IMR-90 (cell line): ENCODE measurements at regions not wholly inside any gene's neighbourhood (a gene's known extent, or its start where the extent isn't known, plus 50 kb on each side); places are given as distances from the start of the nearest gene placed in this dataset.
"Not testable (repeated sequence)": the region's sequence is repeated elsewhere in the genome, so short reads cannot be mapped to it uniquely, and the experiment has no call there.

Experiments used
- ATAC-seq: fragments of 200-7000 bp; cut with Tn5 transposase; 2 replicates; pipeline ENCODE4 v1.9.1; 2020; ENCODE audit warnings: low read depth, mild to moderate bottlenecking, moderate library complexity
- BruUV-seq: library from RNA; stranded (reverse); fragments of 400-500 nt; replicated peaks from 2 replicates; lab custom pipeline; 2021; lab: Mats Ljungman, UMichigan
- CTCF ChIA-PET: fragments of 300-600 bp; formaldehyde crosslinking; extraction: SDS; loops from one replicate; lab custom pipeline; 2021; ENCODE audit warnings: antibody characterized with exemption; lab: Yijun Ruan, JAX
- POLR2A ChIA-PET: fragments of 300-600 bp; sonication (Branson Sonifier 250); formaldehyde crosslinking; loops from one replicate; lab custom pipeline; 2022; ENCODE audit warnings: antibody characterized with exemption; ENCODE audit not compliant: unreplicated experiment; lab: Charles Lee
- DNase-seq: peaks from one replicate; pipeline ENCODE4 v3.0.0; 2013
- H2AFZ ChIP-seq: replicated peaks from 2 replicates; pipeline ENCODE3; 2013; ENCODE audit warnings: low read length, mild to moderate bottlenecking; ENCODE audit not compliant: poor library complexity
- H2AK5ac ChIP-seq: 2 replicates; pipeline ENCODE4 v1.6.1; 2013; ENCODE audit warnings: low read depth, low read length, inconsistent platforms
- H2AK9ac ChIP-seq: replicated peaks from 2 replicates; pipeline ENCODE3; 2013; ENCODE audit warnings: mild to moderate bottlenecking, low read depth, low read length, moderate library complexity; ENCODE audit not compliant: poor library complexity
- H2BK120ac ChIP-seq: 2 replicates; pipeline ENCODE4 v1.6.1; 2013; ENCODE audit warnings: low read depth, low read length, inconsistent platforms
- H2BK15ac ChIP-seq: 3 replicates; pipeline ENCODE4 v1.6.1; 2013; ENCODE audit warnings: low read depth, low read length, inconsistent platforms
- H2BK20ac ChIP-seq: 2 replicates; pipeline ENCODE4 v1.6.1; 2013; ENCODE audit warnings: low read depth, mild to moderate bottlenecking, inconsistent platforms, low read length, moderate library complexity
- H2BK5ac ChIP-seq: 2 replicates; pipeline ENCODE4 v1.6.1; 2013; ENCODE audit warnings: mild to moderate bottlenecking, low read depth, low read length, inconsistent platforms; ENCODE audit not compliant: poor library complexity, severe bottlenecking
- H3K14ac ChIP-seq: replicated peaks from 2 replicates; pipeline ENCODE4 v1.6.1; 2013; ENCODE audit warnings: low read depth, low read length, inconsistent platforms
- H3K18ac ChIP-seq: 2 replicates; pipeline ENCODE4 v1.6.1; 2013; ENCODE audit warnings: low read depth, low read length, control low read depth
- H3K23ac ChIP-seq: 2 replicates; pipeline ENCODE4 v1.6.1; 2013; ENCODE audit warnings: low read depth, low read length, inconsistent platforms
- H3K27ac ChIP-seq: 2 replicates; pipeline ENCODE4 v1.5.1; 2013; ENCODE audit warnings: mild to moderate bottlenecking, control low read depth, low read length; ENCODE audit not compliant: insufficient read depth
- H3K27me3 ChIP-seq: 2 replicates; pipeline ENCODE4 v1.6.1; 2013; ENCODE audit warnings: low read length; ENCODE audit not compliant: control insufficient read depth, insufficient read depth
- H3K36me3 ChIP-seq: 2 replicates; pipeline ENCODE4 v1.6.1; 2013; ENCODE audit warnings: low read length, mixed read lengths; ENCODE audit not compliant: control insufficient read depth, insufficient read depth
- H3K4ac ChIP-seq: 2 replicates; pipeline ENCODE4 v1.6.1; 2013; ENCODE audit warnings: low read depth, low read length, inconsistent platforms
- H3K4me1 ChIP-seq: 2 replicates; pipeline ENCODE4 v1.6.1; 2013; ENCODE audit warnings: low read length, mixed read lengths; ENCODE audit not compliant: control insufficient read depth, insufficient read depth
- H3K4me2 ChIP-seq: 2 replicates; pipeline ENCODE4 v1.6.1; 2013; ENCODE audit warnings: low read depth, mild to moderate bottlenecking, control low read depth, low read length, moderate library complexity
- H3K4me3 ChIP-seq: 2 replicates; pipeline ENCODE4 v1.5.1; 2013; ENCODE audit warnings: low read depth, mild to moderate bottlenecking, control low read depth, low read length, moderate library complexity; ENCODE audit not compliant: insufficient read depth
- H3K56ac ChIP-seq: 2 replicates; pipeline ENCODE4 v1.6.1; 2013; ENCODE audit warnings: low read length, inconsistent platforms; ENCODE audit not compliant: insufficient read depth; ENCODE audit errors: extremely low read depth
- H3K79me1 ChIP-seq, 2 experiments: 2 replicates each; pipeline ENCODE4 v1.6.1; 2013; ENCODE audit warnings: low read length in 2 of 2, inconsistent platforms in 1 of 2, low read depth in 1 of 2
- H3K9ac ChIP-seq: 2 replicates; pipeline ENCODE4 v1.6.1; 2013; ENCODE audit warnings: low read depth, low read length, control low read depth
- H3K9me1 ChIP-seq: 2 replicates; pipeline ENCODE4 v1.6.1; 2013; ENCODE audit warnings: low read length, inconsistent platforms; ENCODE audit not compliant: insufficient read depth
- H3K9me3 ChIP-seq: 2 replicates; pipeline ENCODE4 v1.6.1; 2013; ENCODE audit warnings: low read length; ENCODE audit not compliant: control insufficient read depth, insufficient read depth
- H4K20me1 ChIP-seq: 2 replicates; pipeline ENCODE4 v1.6.1; 2013; ENCODE audit warnings: low read length, inconsistent platforms; ENCODE audit not compliant: insufficient read depth
- H4K5ac ChIP-seq: 2 replicates; pipeline ENCODE4 v1.6.1; 2013; ENCODE audit warnings: mild to moderate bottlenecking, low read depth, low read length, control low read depth
- H4K8ac ChIP-seq, 2 experiments: 2 replicates each; pipeline ENCODE4 v1.6.1; 2013; ENCODE audit warnings: low read depth in 2 of 2, low read length in 2 of 2, control low read depth in 1 of 2, inconsistent platforms in 1 of 2
- H4K91ac ChIP-seq: 2 replicates; pipeline ENCODE4 v1.6.1; 2013; ENCODE audit warnings: low read depth, low read length, inconsistent platforms; ENCODE audit not compliant: insufficient read depth
- BHLHE40 ChIP-seq: fragments of 150-350 bp; IDR thresholded peaks from 2 replicates; pipeline ENCODE4 v1.6.1; 2016; ENCODE audit warnings: mild to moderate bottlenecking, low read depth, low read length
- CEBPB ChIP-seq: IDR thresholded peaks from 2 replicates; pipeline ENCODE4 v1.6.1; 2012; ENCODE audit warnings: low read depth, low read length, improper control_type of control experiment
- CHD1 ChIP-seq: IDR thresholded peaks from 2 replicates; pipeline ENCODE4 v1.6.1; 2012; ENCODE audit warnings: low read depth, low read length, improper control_type of control experiment
- FOS ChIP-seq: fragments of 150-350 bp; IDR thresholded peaks from 2 replicates; pipeline ENCODE4 v1.6.1; 2016; ENCODE audit warnings: low read depth, low read length
- POLR2A ChIP-seq: IDR thresholded peaks from 2 replicates; pipeline ENCODE4 v1.6.1; 2012; ENCODE audit warnings: mild to moderate bottlenecking, low read depth, low read length
- RFX5 ChIP-seq: IDR thresholded peaks from 2 replicates; pipeline ENCODE4 v1.8.0; 2012; ENCODE audit warnings: low read depth, mild to moderate bottlenecking, low read length, moderate library complexity
- SMC3 ChIP-seq: fragments of 150-350 bp; IDR thresholded peaks from 2 replicates; pipeline ENCODE4 v1.6.1; 2016; ENCODE audit warnings: low read depth, mild to moderate bottlenecking, antibody characterized with exemption, low read length, moderate library complexity
- WGBS, 2 experiments: methylation state at CpG; one replicate each; pipeline versions ENCODE4 v1.1.5 to v1.1.7; 2013; ENCODE audit warnings: missing lambda C conversion rate in 2 of 2; ENCODE audit not compliant: insufficient read length in 1 of 2; ENCODE audit errors: extremely low coverage in 2 of 2; 5-methylcytosine and 5-hydroxymethylcytosine counted together
- dilution Hi-C: fragments of 300-500 bp; cut with HindIII; formaldehyde crosslinking; loops from one replicate; pipeline ENCODE4 v1.14.3; 2018; ENCODE audit warnings: low sequenced_read_pairs; ENCODE audit not compliant: unreplicated experiment
- in situ Hi-C: fragments of 300-500 bp; cut with MboI; formaldehyde crosslinking; loops from 3 replicates; pipeline ENCODE4 v1.14.3; 2019; ENCODE audit warnings: low sequenced_read_pairs, inconsistent platforms, mixed read lengths
- intact Hi-C: fragments of 100-400 bp; cut with micrococcal nuclease; formaldehyde crosslinking; loops from 2 replicates; pipeline ENCODE4 v1.10.0; 2022

DNA sequence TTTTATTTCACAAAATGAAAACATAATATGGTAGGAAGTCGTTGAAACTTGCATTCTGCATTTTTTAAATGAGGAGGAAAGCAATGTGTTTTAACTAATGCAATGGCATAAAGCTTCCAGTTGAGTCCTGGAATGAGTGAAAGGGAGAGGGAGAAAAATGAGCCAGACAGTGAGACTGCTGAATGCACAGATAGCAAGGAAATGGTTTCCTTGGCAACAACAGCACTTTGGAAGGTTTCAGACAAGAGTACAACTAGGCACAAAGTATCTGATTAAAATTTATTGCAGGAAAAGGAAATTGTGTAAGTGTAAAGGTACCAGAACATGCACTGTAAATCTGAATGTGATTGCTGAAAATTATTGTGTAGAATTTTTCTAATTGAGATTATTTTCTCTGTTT, 320.1 kb upstream of the KYNU start:
- Histone ChIP-seq H3K79me1 (no peaks in the 10 kb centered on the region), H4K20me1 (no peaks in the 10 kb centered on the region), H3K14ac (no peak overlapping the region), H2AK5ac (no peak overlapping the region), H3K27me3 (no peaks in the 10 kb centered on the region), H2BK20ac (no peak overlapping the region), H3K4me3 (no peak overlapping the region), H3K56ac (no peak overlapping the region), H3K23ac (no peak overlapping the region), H3K4ac (no peak overlapping the region), H2BK120ac (no peak overlapping the region), H3K9me1 (no peaks in the 10 kb centered on the region), H3K4me1 (no peaks in the 10 kb centered on the region), H3K9me3 (no peaks in the 10 kb centered on the region), H3K4me2 (no peak overlapping the region), H4K5ac (no peak overlapping the region), H2AK9ac (no peak overlapping the region), H2BK15ac (no peak overlapping the region), H3K36me3 (no peaks in the 10 kb centered on the region), H2AFZ (no peak overlapping the region), H2BK5ac (no peak overlapping the region), H3K9ac (no peak overlapping the region), H4K91ac (no peak overlapping the region), H3K27ac (no peak overlapping the region), H4K8ac (no peak overlapping the region), H3K18ac (no peak overlapping the region)
- ChIA-PET CTCF (no interaction called here), POLR2A (no interaction called here)
- WGBS, 2 experiments: no CpG with 5 or more reads among the region's 1 CpG
- in situ Hi-C loops: no loop called here
- no TSS peak for BruUV-seq
- DNase-seq (no peak), ATAC-seq (no peak)
- TF ChIP-seq RFX5: no peak
- TF ChIP-seq CHD1: no peak
- TF ChIP-seq SMC3: no peak
- TF ChIP-seq POLR2A: no peak
- no peak for TF ChIP-seq FOS
- no peak for TF ChIP-seq CEBPB
- no peak for TF ChIP-seq BHLHE40
- dilution Hi-C loops: no loop called here
- intact Hi-C loops: no loop called here

DNA sequence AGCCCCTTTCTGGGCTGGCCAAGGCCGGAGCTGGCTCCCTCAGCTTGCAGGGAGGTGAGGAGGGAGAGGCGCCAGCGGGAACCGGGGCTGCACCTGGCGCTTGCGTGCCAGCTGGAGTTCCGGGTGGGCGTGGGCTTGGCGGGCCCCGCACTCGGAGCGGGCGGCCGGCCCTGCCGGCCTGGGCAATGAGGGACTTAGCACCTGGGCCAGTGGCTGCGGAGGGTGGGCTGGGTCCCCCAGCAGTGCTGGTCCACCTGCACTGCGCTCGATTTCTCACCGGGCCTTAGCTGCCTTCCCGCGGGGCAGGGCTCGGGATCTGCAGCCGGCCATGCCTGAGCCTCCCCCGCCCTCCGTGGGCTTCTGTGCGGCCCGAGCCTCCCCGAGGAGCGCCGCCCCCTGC, 331.5 kb upstream of the KYNU start:
- H2AK5ac ChIP-seq, intact Hi-C loops, H3K4ac ChIP-seq, H3K27me3 ChIP-seq, H2AK9ac ChIP-seq, H2AFZ ChIP-seq, H3K27ac ChIP-seq, H2BK120ac ChIP-seq, ATAC-seq, H3K14ac ChIP-seq, H4K20me1 ChIP-seq, H3K9me1 ChIP-seq, DNase-seq, H3K4me1 ChIP-seq, H3K56ac ChIP-seq, H3K9ac ChIP-seq, H3K79me1 ChIP-seq, H2BK20ac ChIP-seq, in situ Hi-C loops, H3K9me3 ChIP-seq, BruUV-seq, dilution Hi-C loops, H4K91ac ChIP-seq, H3K23ac ChIP-seq, POLR2A ChIA-PET, H2BK5ac ChIP-seq, H3K18ac ChIP-seq, H3K36me3 ChIP-seq, H3K4me3 ChIP-seq, H4K5ac ChIP-seq, H4K8ac ChIP-seq, CTCF ChIA-PET, H3K4me2 ChIP-seq, H2BK15ac ChIP-seq: not testable (repeated sequence)
- WGBS, 2 experiments: 96% methylated on average over 4 of the region's 30 CpGs; no CpG with 5 or more reads in 1 of the 2 experiments
